ENCODE measurements at regions not wholly inside any gene's neighbourhood (a gene's known extent, or its start where the extent isn't known, plus 50 kb on each side); places are given as distances from the start of the nearest gene placed in this dataset.

- 76 to 78% methylated on average over 6 of the region's 6 CpGs for WGBS, 2 donors
Observed at GRCh38 chr18:56278421-56279003, 359.9 kb downstream of the TXNL1 start.

DNA sequence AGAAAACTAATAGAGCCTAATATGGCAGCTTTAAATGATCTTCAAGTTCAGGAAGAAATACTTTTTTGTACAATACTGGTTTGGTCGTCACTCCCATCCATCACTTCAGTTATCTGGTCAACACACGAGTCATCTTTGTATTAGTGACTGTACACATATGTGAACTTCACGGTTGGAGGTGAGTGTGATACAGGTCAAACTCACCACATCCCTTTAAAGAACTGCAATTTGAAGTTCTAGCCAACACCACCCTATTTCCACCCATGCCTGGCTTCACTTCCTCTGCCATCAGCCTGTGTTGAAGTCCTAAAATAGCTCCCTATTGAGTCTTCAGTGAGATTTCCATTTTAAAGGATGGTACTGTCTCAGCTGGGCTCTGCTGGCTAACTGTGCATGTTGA, 361.9 kb downstream of the TXNL1 start:
- intact Hi-C loops (cut with DNase I) = no loop called here
- TF ChIP-seq, protein P1, sequence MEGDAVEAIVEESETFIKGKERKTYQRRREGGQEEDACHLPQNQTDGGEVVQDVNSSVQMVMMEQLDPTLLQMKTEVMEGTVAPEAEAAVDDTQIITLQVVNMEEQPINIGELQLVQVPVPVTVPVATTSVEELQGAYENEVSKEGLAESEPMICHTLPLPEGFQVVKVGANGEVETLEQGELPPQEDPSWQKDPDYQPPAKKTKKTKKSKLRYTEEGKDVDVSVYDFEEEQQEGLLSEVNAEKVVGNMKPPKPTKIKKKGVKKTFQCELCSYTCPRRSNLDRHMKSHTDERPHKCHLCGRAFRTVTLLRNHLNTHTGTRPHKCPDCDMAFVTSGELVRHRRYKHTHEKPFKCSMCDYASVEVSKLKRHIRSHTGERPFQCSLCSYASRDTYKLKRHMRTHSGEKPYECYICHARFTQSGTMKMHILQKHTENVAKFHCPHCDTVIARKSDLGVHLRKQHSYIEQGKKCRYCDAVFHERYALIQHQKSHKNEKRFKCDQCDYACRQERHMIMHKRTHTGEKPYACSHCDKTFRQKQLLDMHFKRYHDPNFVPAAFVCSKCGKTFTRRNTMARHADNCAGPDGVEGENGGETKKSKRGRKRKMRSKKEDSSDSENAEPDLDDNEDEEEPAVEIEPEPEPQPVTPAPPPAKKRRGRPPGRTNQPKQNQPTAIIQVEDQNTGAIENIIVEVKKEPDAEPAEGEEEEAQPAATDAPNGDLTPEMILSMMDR (IDR thresholded peaks at IDR 0.05) = no peak
- no peak for TF ChIP-seq POLR2A (IDR thresholded peaks at IDR 0.05)
- Histone ChIP-seq H3K9me3 (no peaks in the 10 kb centered on the region), H3K27ac (no peak overlapping the region), H3K4me1 (no peaks in the 10 kb centered on the region), H3K36me3 (no peaks in the 10 kb centered on the region), H3K27me3 (no peaks in the 10 kb centered on the region), H3K4me3 (no peak overlapping the region)
- DNase-seq = no peak
- WGBS, 2 donors = 66 to 69% methylated on average over 3 of the region's 3 CpGs

More at GRCh38 chr18:56278421-56279003, 359.9 kb downstream of the TXNL1 start:
- Histone ChIP-seq H3K4me3 (no peak overlapping the region), H3K27ac (no peak overlapping the region), H3K9me3 (no peaks in the 10 kb centered on the region), H3K27me3 (no peaks in the 10 kb centered on the region), H3K4me1 (no peaks in the 10 kb centered on the region), H3K36me3 (no peaks in the 10 kb centered on the region)
- TF ChIP-seq POLR2A (IDR thresholded peaks at IDR 0.05) = no peak
- TF ChIP-seq, protein P1 (IDR thresholded peaks at IDR 0.05) = no peak
- no peak for DNase-seq
- intact Hi-C loops (cut with DNase I) = no loop called here

- 78 to 91% methylated on average over 1 of the region's 1 CpG for WGBS, 2 donors
- no peak for TF ChIP-seq POLR2A (IDR thresholded peaks at IDR 0.05)
- TF ChIP-seq, protein P1 (IDR thresholded peaks at IDR 0.05) = no peak
- H3K36me3 ChIP-seq = no peaks in the 10 kb centered on the region
Observed at GRCh38 chr18:56273541-56274219, 364.7 kb downstream of the TXNL1 start.

DNA sequence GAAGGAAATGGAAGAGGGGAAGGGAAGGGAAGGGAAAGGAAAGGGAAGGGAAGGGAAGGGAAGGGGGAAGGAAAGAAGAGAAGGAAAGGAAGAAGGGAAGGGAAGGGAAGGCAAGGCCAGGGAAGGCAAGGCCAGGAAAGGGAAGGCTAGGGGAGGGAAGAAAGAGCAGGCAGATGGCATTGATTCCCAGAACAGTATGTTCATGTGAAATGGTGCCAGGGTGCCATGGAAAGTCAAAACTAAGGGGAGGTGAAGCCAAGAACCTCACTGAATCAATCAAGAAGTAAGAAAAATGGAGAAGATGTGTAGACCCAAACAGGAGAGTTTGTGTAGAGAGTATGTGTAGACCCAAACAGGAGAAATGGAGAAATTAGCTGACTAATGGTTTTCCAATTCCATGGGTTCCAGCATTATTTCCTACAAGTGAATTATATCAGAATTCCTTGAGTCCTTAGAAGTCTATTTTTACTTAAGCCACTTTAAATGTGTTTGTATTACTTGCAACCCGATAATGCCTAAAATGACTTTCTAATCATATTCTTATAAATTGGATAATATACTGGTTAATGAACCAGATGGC, 367.6 kb downstream of the TXNL1 start:
- Histone ChIP-seq H3K27me3 (no peaks in the 10 kb centered on the region), H3K27ac (no peak overlapping the region), H3K4me1 (no peaks in the 10 kb centered on the region), H3K36me3 (no peaks in the 10 kb centered on the region), H3K4me3 (no peak overlapping the region), H3K9me3 (no peaks in the 10 kb centered on the region)
- DNase-seq = no peak
- TF ChIP-seq, protein P1 (IDR thresholded peaks at IDR 0.05) = no peak
- no peak for TF ChIP-seq POLR2A (IDR thresholded peaks at IDR 0.05)
- WGBS, 2 donors = 100% methylated on average over 1 of the region's 1 CpG
- intact Hi-C loops (cut with DNase I) = no loop called here

More at GRCh38 chr18:56273541-56274219, 364.7 kb downstream of the TXNL1 start:
- Histone ChIP-seq H3K9me3 (no peaks in the 10 kb centered on the region), H3K27ac (no peak overlapping the region), H3K4me3 (no peak overlapping the region), H3K4me1 (no peaks in the 10 kb centered on the region), H3K27me3 (no peaks in the 10 kb centered on the region)
- intact Hi-C loops (cut with DNase I) = no loop called here
- no peak for DNase-seq

- TF ChIP-seq POLR2A (IDR thresholded peaks at IDR 0.05) = no peak
- TF ChIP-seq, protein P1 (IDR thresholded peaks at IDR 0.05) = no peak
- H3K4me3 ChIP-seq = no peak overlapping the region
- 83 to 94% methylated on average over 1 of the region's 1 CpG for WGBS, 2 donors
- H3K4me1 ChIP-seq = no peaks in the 10 kb centered on the region
- no peaks in the 10 kb centered on the region for H3K9me3 ChIP-seq
- intact Hi-C loops (cut with DNase I) = no loop called here
- no peaks in the 10 kb centered on the region for H3K27me3 ChIP-seq
- DNase-seq = no peak
- no peak overlapping the region for H3K27ac ChIP-seq
- H3K36me3 ChIP-seq = no peaks in the 10 kb centered on the region
Observed at GRCh38 chr18:56269958-56270357, 368.4 kb downstream of the TXNL1 start.
